Hepatocyte (in vitro differentiated cells): ENCODE measurements at regions not wholly inside any gene's neighbourhood (a gene's known extent, or its start where the extent isn't known, plus 50 kb on each side); places are given as distances from the start of the nearest gene placed in this dataset.

ENCODE experiments used
- EZH2 ChIP-seq: fragments of 200-600 bp; sonication (generic); IDR thresholded peaks from 2 replicates; pipeline ENCODE4 v1.6.1; 2016; ENCODE audit warnings: antibody characterized with exemption, mild to moderate bottlenecking, borderline replicate concordance
- EZH2phosphoT487 ChIP-seq: fragments of 200-600 bp; sonication (generic); IDR thresholded peaks from one replicate; pipeline ENCODE4 v1.6.1; 2018; ENCODE audit warnings: antibody characterized with exemption, mild to moderate bottlenecking, low read depth, moderate library complexity; ENCODE audit not compliant: unreplicated experiment, severe bottlenecking
- TF ChIP-seq, protein P1 (sequence below): fragments of 200-600 bp; sonication (generic); IDR thresholded peaks from 2 replicates; pipeline ENCODE4 v1.5.1; 2016; ENCODE audit warnings: antibody characterized with exemption, mild to moderate bottlenecking; ENCODE audit not compliant: poor library complexity

DNA sequence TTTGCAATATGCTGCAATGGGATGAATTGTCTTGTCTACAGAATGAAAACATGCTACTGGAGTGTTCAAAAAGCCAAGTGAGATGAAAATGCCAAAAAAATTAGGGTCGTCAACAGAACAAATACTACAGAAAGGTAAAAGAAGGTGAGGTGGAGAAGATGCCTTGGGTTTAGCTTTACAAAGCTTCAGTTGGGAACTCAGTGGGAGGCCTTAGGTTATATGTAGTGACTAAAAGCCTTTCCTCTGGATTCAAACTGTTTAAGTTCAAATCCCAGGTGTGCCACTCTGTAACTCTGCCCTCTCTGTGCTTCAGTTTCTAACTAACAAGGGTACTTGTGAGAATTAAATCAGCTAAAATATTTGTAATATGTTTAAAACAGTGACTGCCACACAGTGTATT is 84.9 kb upstream of the PDE3A start:
- TF ChIP-seq, protein P1, sequence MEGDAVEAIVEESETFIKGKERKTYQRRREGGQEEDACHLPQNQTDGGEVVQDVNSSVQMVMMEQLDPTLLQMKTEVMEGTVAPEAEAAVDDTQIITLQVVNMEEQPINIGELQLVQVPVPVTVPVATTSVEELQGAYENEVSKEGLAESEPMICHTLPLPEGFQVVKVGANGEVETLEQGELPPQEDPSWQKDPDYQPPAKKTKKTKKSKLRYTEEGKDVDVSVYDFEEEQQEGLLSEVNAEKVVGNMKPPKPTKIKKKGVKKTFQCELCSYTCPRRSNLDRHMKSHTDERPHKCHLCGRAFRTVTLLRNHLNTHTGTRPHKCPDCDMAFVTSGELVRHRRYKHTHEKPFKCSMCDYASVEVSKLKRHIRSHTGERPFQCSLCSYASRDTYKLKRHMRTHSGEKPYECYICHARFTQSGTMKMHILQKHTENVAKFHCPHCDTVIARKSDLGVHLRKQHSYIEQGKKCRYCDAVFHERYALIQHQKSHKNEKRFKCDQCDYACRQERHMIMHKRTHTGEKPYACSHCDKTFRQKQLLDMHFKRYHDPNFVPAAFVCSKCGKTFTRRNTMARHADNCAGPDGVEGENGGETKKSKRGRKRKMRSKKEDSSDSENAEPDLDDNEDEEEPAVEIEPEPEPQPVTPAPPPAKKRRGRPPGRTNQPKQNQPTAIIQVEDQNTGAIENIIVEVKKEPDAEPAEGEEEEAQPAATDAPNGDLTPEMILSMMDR = no peak
- TF ChIP-seq EZH2 = no peak
- no peak for TF ChIP-seq EZH2phosphoT487
